ENCODE measurements at regions not wholly inside any gene's neighbourhood (a gene's known extent, or its start where the extent isn't known, plus 50 kb on each side); places are given as distances from the start of the nearest gene placed in this dataset.

DNA sequence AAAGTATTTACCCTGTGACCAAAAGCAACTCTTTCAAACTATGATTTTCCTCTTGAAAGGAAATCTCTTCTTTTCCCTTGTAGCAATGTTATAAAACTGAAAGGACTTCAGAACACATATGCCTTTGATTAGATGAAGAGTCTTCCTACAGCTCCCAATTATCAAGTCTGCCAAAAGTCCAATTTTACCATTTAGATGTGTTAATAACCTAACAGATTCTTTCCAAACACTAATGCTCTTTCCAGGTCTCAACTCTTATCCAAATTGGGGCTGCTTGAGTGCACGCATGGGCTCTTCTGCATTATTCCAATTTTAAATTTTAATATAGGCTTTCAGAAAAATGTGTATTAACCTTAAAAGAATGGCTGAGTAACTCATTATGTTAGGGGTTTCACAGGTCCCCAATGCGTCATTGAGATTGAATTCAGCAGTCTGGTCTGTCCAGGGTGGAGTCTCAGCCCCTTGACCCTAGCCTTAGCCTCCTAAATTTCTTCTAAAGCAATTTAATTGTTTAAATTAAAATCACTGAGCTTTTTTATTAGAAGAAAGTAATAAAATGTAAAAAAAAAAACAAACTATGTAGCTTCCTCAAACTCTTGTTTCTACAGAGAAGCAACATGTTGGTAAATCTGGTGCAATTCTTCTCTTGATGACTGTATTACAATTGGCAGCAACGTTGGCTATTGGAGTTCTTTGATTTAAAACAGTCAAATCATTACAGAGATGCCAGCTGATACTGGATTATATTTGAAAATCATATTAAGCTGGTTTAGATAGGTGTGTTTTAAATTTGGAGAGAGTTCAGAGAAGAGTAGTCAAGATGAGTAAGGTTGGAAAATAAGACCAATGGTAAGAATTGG, 170.4 kb downstream of the DKK1 start:
- no peak for TF ChIP-seq POLR2A (IDR thresholded peaks at IDR 0.05)
- TF ChIP-seq CTCF (IDR thresholded peaks at IDR 0.05 in 4 of 5, conservative IDR thresholded peaks at IDR 0.05 in 1 of 5): no peak
- in situ Hi-C loops (cut with MboI; ENCODE audit: low sequenced_read_pairs in 4 of 4): loop anchor here (5.0 to 25.0 kb wide), 4 partner anchors 170 to 1497 kb away; partner anchors contain the start of gene DKK1 (in 3 of the 4)
- intact Hi-C loops (cut with DNase I; ENCODE audit: low total_unique reads): no loop called here
- ATAC-seq (no peak), DNase-seq (no peak)
- Histone ChIP-seq H3K27me3 (no peaks in the 10 kb centered on the region), H3K4me1 (no peaks in the 10 kb centered on the region), H3K4me3 (no peak overlapping the region), H3K36me3 (no peaks in the 10 kb centered on the region), H3K9me3 (no peaks in the 10 kb centered on the region), H3K27ac (no peak overlapping the region)

- intact Hi-C loops (cut with DNase I; ENCODE audit: low total_unique reads) (no loop called here), in situ Hi-C loops (cut with MboI; ENCODE audit: low sequenced_read_pairs in 4 of 4) (loop anchor here (5.0 to 25.0 kb wide), 4 partner anchors 171 to 1498 kb away; partner anchors contain the start of gene DKK1 (in 3 of the 4))
- Histone ChIP-seq H3K4me3 (no peak overlapping the region), H3K4me1 (no peaks in the 10 kb centered on the region), H3K27me3 (no peaks in the 10 kb centered on the region), H3K36me3 (no peaks in the 10 kb centered on the region), H3K27ac (no peak overlapping the region), H3K9me3 (no peaks in the 10 kb centered on the region)
- no peak for DNase-seq
- no peak for ATAC-seq
- TF ChIP-seq POLR2A (IDR thresholded peaks at IDR 0.05) (no peak), CTCF (IDR thresholded peaks at IDR 0.05 in 4 of 5, conservative IDR thresholded peaks at IDR 0.05 in 1 of 5) (no peak)
Observed at GRCh38 chr10:52485462-52485861, 171.4 kb downstream of the DKK1 start.

- no peaks in the 10 kb centered on the region for H3K36me3 ChIP-seq
- in situ Hi-C loops (cut with MboI; ENCODE audit: low sequenced_read_pairs in 4 of 4) (loop anchor here (5.0 to 25.0 kb wide), 4 partner anchors 172 to 1500 kb away; partner anchors contain the start of gene DKK1 (in 3 of the 4)), intact Hi-C loops (cut with DNase I; ENCODE audit: low total_unique reads) (no loop called here)
- no peak overlapping the region for H3K27ac ChIP-seq
- no peaks in the 10 kb centered on the region for H3K27me3 ChIP-seq
- H3K4me1 ChIP-seq: no peaks in the 10 kb centered on the region
- H3K9me3 ChIP-seq: no peaks in the 10 kb centered on the region
- DNase-seq: no peak
- peak; percentile 58 to 79 for ATAC-seq
- H3K4me3 ChIP-seq: no peak overlapping the region
- TF ChIP-seq CTCF (IDR thresholded peaks at IDR 0.05 in 4 of 5, conservative IDR thresholded peaks at IDR 0.05 in 1 of 5) (no peak), POLR2A (IDR thresholded peaks at IDR 0.05) (no peak)
Observed at GRCh38 chr10:52486840-52487611, 172.9 kb downstream of the DKK1 start.

GRCh38 chr10:52488606-52489485, 174.8 kb downstream of the DKK1 start:
- in situ Hi-C loops (cut with MboI; ENCODE audit: low sequenced_read_pairs in 4 of 4) (loop anchor here (5.0 to 25.0 kb wide), 4 partner anchors 174 to 1502 kb away; partner anchors contain the start of gene DKK1 (in 3 of the 4)), intact Hi-C loops (cut with DNase I; ENCODE audit: low total_unique reads) (loop anchor here (2.0 kb wide), 1 partner anchor 180 kb away; no protein-coding TSS in a partner anchor)
- Histone ChIP-seq H3K36me3 (no peaks in the 10 kb centered on the region), H3K27ac (no peak overlapping the region), H3K4me1 (no peaks in the 10 kb centered on the region), H3K4me3 (no peak overlapping the region), H3K27me3 (no peaks in the 10 kb centered on the region), H3K9me3 (no peaks in the 10 kb centered on the region)
- no peak for DNase-seq
- ATAC-seq: no peak
- peak; percentile 26 to 50 (median 31) for TF ChIP-seq CTCF (IDR thresholded peaks at IDR 0.05 in 4 of 5, conservative IDR thresholded peaks at IDR 0.05 in 1 of 5)
- TF ChIP-seq POLR2A (IDR thresholded peaks at IDR 0.05): no peak
